H1 (cell line): ENCODE measurements at regions not wholly inside any gene's neighbourhood (a gene's known extent, or its start where the extent isn't known, plus 50 kb on each side); places are given as distances from the start of the nearest gene placed in this dataset.

Source experiments
- CTCF ChIP-seq, 3 experiments: IDR thresholded peaks; 1 replicate in 2 of 3; 2 replicates in 1 of 3; pipeline versions ENCODE4 v1.5.1 to v1.6.1; 2011; ENCODE audit warnings: low read length in 3 of 3, mild to moderate bottlenecking in 3 of 3, inconsistent platforms in 2 of 3, low read depth in 1 of 3, moderate library complexity in 1 of 3; ENCODE audit not compliant: insufficient read depth in 1 of 3; ENCODE audit errors: control extremely low read depth in 1 of 3
- HDAC6 ChIP-seq: IDR thresholded peaks from one replicate; pipeline ENCODE4 v1.7.1; 2012; ENCODE audit warnings: low read depth, mild to moderate bottlenecking, inconsistent platforms, low read length, moderate library complexity
- MAFK ChIP-seq: IDR thresholded peaks from 2 replicates; pipeline ENCODE4 v1.6.1; 2012; ENCODE audit warnings: low read depth, mild to moderate bottlenecking, improper control_type of control experiment, low read length
- POLR2A ChIP-seq, 2 experiments: IDR thresholded peaks; 1 replicate in 1 of 2; 2 replicates in 1 of 2; pipeline ENCODE4 v1.6.1; 2011; ENCODE audit warnings: low read depth in 2 of 2, low read length in 2 of 2, mild to moderate bottlenecking in 2 of 2; ENCODE audit errors: control extremely low read depth in 1 of 2
- SP4 ChIP-seq: IDR thresholded peaks from 2 replicates; pipeline ENCODE4 v1.6.1; 2012; ENCODE audit warnings: low read length, inconsistent platforms

- TF ChIP-seq HDAC6 (no peak), MAFK (no peak), POLR2A (IDR thresholded peaks at IDR 0.05; ENCODE audit: control extremely low read depth in 1 of 2, low read depth in 2 of 2, low read length in 2 of 2) (no peak), CTCF (IDR thresholded peaks at IDR 0.05; ENCODE audit: control extremely low read depth in 1 of 3, insufficient read depth in 1 of 3, low read depth in 1 of 3, low read length in 3 of 3) (no peak), SP4 (no peak)
These were observed 211.6 kb downstream of the EN1 start for GRCh38 chr2:118635891-118636290.
